Gastrocnemius medialis (tissue), 4 donors: ENCODE measurements at regions not wholly inside any gene's neighbourhood (a gene's known extent, or its start where the extent isn't known, plus 50 kb on each side); places are given as distances from the start of the nearest gene placed in this dataset.

Experiments used
- ATAC-seq, 2 donors: fragments of 150-250 bp; one replicate each; pipeline ENCODE4 v1.9.1; 2016
- DNase-seq, 2 donors: peaks; one replicate each; pipeline ENCODE4 v3.0.0-alpha.2; 2019
- H3K27ac ChIP-seq, 4 donors: fragments of 200-600 bp; sonication (generic); 1 replicate in 1 of 4; 2 replicates in 3 of 4; pipeline ENCODE4 v1.5.1; 2016 to 2018; ENCODE audit warnings: mild to moderate bottlenecking in 2 of 4, moderate library complexity in 1 of 4
- H3K27me3 ChIP-seq, 3 donors: fragments of 200-600 bp; sonication (generic) in 2 of 3; 1 replicate in 1 of 3; 2 replicates in 2 of 3; pipeline versions ENCODE4 v1.5.1 to v1.6.0; 2016 to 2019; ENCODE audit warnings: mild to moderate bottlenecking in 1 of 3, moderate library complexity in 1 of 3
- H3K36me3 ChIP-seq, 2 donors: fragments of 200-600 bp; sonication (generic) in 1 of 2; one replicate each; pipeline ENCODE4 v1.5.1; 2017 to 2018
- H3K4me1 ChIP-seq, 2 donors: fragments of 200-600 bp; sonication (generic) in 1 of 2; one replicate each; pipeline ENCODE4 v1.5.1; 2016 to 2017; ENCODE audit warnings: mild to moderate bottlenecking in 2 of 2
- H3K4me3 ChIP-seq, 4 donors: fragments of 200-600 bp; sonication (generic) in 3 of 4; 1 replicate in 1 of 4; 2 replicates in 3 of 4; pipeline ENCODE4 v1.5.1; 2016 to 2019; ENCODE audit warnings: mild to moderate bottlenecking in 2 of 4
- H3K9me3 ChIP-seq, 3 donors: fragments of 200-600 bp; sonication (generic) in 2 of 3; 1 replicate in 1 of 3; 2 replicates in 2 of 3; pipeline ENCODE4 v1.5.1; 2016 to 2019
- POLR2A ChIP-seq, 2 donors: fragments of 450-650 bp; IDR thresholded peaks; one replicate each; pipeline ENCODE4 v1.6.1; 2017; ENCODE audit warnings: antibody characterized with exemption in 2 of 2, mild to moderate bottlenecking in 2 of 2, moderate library complexity in 2 of 2
- in situ Hi-C, 4 donors: fragments of 200-750 bp; cut with MboI; loops; one replicate each; pipeline versions ENCODE4 v1.15.0 to v1.8.0; 2017; ENCODE audit warnings: low sequenced_read_pairs in 4 of 4
- intact Hi-C: fragments of 100-400 bp; cut with DNase I; formaldehyde crosslinking; loops from one replicate; pipeline ENCODE4 v1.15.1; 2023; ENCODE audit warnings: low total_unique reads
- TF ChIP-seq, protein P1 (sequence below), 5 experiments: fragments of 450-650 bp in 3 of 5; fragments of 200-600 bp in 2 of 5; sonication (generic) in 2 of 5; IDR thresholded peaks in 4 of 5; conservative IDR thresholded peaks in 1 of 5; 1 replicate in 4 of 5; 2 replicates in 1 of 5; pipeline ENCODE4 v1.5.1; 2016 to 2019; ENCODE audit warnings: antibody characterized with exemption in 5 of 5, mild to moderate bottlenecking in 3 of 5, moderate library complexity in 3 of 5

DNA sequence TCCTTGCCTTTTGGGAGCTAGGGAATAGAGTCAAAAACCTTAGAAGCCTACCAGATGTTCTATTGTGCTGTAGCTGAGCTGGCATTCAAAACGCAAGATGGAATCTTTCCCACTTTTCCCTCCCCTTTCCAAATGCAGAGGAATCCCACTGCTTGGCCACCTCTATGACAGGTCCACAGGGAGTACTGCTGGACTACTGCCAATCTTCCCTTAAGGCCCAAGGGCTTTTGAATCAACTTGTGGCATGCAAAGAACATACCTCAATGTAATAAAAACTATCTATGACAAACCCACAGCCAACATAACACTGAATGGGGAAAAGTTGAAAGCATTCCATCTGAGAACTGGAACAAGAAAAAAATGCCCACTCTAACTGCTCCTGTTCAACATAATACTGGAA is 139.2 kb upstream of the AGTR2 start:
- TF ChIP-seq, protein P1, sequence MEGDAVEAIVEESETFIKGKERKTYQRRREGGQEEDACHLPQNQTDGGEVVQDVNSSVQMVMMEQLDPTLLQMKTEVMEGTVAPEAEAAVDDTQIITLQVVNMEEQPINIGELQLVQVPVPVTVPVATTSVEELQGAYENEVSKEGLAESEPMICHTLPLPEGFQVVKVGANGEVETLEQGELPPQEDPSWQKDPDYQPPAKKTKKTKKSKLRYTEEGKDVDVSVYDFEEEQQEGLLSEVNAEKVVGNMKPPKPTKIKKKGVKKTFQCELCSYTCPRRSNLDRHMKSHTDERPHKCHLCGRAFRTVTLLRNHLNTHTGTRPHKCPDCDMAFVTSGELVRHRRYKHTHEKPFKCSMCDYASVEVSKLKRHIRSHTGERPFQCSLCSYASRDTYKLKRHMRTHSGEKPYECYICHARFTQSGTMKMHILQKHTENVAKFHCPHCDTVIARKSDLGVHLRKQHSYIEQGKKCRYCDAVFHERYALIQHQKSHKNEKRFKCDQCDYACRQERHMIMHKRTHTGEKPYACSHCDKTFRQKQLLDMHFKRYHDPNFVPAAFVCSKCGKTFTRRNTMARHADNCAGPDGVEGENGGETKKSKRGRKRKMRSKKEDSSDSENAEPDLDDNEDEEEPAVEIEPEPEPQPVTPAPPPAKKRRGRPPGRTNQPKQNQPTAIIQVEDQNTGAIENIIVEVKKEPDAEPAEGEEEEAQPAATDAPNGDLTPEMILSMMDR (IDR thresholded peaks at IDR 0.05 in 4 of 5, conservative IDR thresholded peaks at IDR 0.05 in 1 of 5) = no peak
- TF ChIP-seq POLR2A (IDR thresholded peaks at IDR 0.05) = no peak
- in situ Hi-C loops = no loop called here

More for the DNA sequence above, 139.2 kb upstream of the AGTR2 start:
- ATAC-seq = no peak
- Histone ChIP-seq H3K27ac (no peak overlapping the region), H3K4me1 (no peaks in the 10 kb centered on the region), H3K27me3 (no peaks in the 10 kb centered on the region), H3K36me3 (no peaks in the 10 kb centered on the region), H3K9me3 (no peaks in the 10 kb centered on the region), H3K4me3 (no peak overlapping the region)
- intact Hi-C loops = no loop called here
- no peak for DNase-seq
